GM12873 (cell line): ENCODE measurements at regions not wholly inside any gene's neighbourhood (a gene's known extent, or its start where the extent isn't known, plus 50 kb on each side); places are given as distances from the start of the nearest gene placed in this dataset.

Experiments used
- CTCF ChIP-seq: IDR thresholded peaks from 2 replicates; pipeline ENCODE4 v1.5.1; 2012; ENCODE audit warnings: low read depth, mild to moderate bottlenecking, moderate library complexity, low read length, control low read depth; ENCODE audit not compliant: insufficient read depth; ENCODE audit errors: missing control alignments

- TF ChIP-seq CTCF, result no peak
Measured at GRCh38 chr3:11914651-11915050, 68.0 kb upstream of the TAMM41 start.

DNA sequence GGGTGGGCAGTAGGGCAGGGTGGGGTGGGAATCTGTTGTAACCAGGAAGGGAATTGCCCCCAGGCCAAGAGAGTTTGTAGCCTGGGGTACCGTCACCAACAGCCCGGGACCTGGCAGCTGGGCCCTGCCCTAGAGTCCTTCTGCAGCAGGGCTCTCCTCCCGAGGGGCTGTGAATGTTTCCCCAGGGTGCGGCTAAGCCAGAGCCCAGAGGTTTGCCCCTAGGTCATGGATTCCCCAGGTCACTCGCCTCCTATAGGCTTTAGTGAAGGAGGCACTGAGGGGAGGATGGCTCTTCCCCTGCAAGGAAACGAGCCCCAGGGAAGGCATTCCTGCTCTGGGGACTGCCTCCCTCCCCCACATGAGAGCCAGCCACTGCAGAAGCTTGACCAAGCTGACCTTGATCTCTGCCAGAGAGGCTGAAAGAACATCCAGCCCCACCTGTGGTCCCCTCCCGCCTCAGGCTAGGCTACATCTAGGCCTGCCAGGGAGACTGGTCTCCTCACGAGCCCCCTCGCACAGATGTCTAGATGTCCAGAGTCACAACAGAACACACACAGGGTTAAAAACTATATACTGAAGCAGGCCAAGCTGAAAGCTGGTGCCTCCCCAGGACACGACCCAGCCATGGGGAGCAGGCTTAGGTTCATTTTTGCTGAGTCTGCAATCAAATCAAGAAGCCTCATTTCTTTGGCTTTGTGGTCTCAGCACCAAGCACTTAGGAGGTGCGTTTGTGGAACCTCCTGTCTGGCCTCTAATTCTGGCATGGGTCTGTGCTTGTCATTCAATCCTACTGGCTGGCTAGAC is 69.1 kb upstream of the TAMM41 start:
- TF ChIP-seq CTCF, result no peak

- TF ChIP-seq CTCF, result no peak
Measured at GRCh38 chr3:11917051-11917450, 70.4 kb upstream of the TAMM41 start.

DNA sequence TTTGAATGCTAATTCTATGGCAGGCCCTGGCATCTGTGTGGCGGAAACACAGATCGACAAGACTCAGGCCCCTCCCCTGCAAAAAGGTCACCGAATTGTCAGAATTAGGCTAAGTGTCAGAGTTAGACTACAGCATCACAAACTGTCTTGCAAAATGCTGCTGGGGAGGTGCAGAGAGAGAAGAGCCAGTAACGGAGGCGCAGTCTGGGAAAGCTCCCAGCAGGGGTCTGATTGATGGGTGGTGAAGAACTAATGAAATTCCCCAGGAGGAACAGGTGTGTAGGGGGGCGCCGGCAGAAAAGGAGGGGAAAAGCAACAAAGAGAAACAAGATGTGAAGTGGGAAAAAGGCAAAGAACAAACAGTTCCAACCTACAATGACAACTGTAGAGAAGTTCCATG is 72.7 kb upstream of the TAMM41 start:
- no peak for TF ChIP-seq CTCF

DNA sequence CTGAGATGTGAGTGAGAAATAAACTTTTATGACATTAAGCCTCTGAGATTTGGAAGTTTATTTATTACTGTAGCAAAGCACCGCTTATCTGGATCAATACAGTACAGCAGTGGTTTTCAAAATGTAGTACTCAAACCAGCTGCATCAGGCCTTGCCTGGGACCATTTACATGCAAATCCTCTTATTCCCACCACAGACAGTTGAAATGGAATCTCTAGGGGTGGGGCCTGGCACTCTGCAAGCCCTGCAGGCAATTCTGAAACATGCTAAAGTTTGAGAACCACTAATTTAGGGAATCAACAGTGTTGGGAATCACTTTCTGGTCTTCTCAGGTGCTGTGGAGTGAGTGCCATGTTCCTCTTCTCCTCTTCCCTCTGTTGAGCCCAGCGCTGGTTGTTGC is 77.8 kb upstream of the TAMM41 start:
- TF ChIP-seq CTCF, result no peak

GRCh38 chr3:11928381-11928780 is 75.8 kb upstream of the SYN2 start:
- TF ChIP-seq CTCF, result no peak

DNA sequence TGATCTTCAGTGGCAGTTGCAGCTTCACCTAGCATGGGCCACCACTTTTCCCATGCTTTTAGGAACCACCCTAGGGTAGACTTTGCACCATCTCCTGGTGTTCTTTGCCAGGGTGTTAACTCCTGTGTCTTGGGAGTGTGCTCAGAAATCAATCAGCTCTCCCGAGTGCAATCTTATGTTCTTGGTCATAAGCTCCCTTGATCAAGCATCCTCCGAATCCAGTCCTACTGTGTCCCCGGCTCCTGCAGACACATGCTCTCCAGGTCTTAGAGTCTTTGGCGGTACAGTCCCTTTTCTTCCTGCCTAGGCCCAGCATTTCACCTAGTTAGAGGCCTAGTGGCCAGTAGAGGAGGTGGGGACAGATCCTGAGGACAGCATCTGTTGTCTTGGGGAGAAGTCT is 74.7 kb upstream of the SYN2 start:
- TF ChIP-seq CTCF, result no peak
